GM23248 (cell line): ENCODE measurements at regions not wholly inside any gene's neighbourhood (a gene's known extent, or its start where the extent isn't known, plus 50 kb on each side); places are given as distances from the start of the nearest gene placed in this dataset.

Source experiments
- DNase-seq: peaks from one replicate; pipeline ENCODE4 v3.0.0-alpha.2; 2015
- H2AFZ ChIP-seq: fragments of 200-600 bp; sonication (generic); 2 replicates; pipeline ENCODE4 v1.6.1; 2016; ENCODE audit warnings: antibody characterized with exemption
- H3F3A ChIP-seq: fragments of 200-600 bp; sonication (generic); 2 replicates; pipeline ENCODE4 v1.6.1; 2016; ENCODE audit warnings: mild to moderate bottlenecking, antibody characterized with exemption, mixed run types; ENCODE audit not compliant: insufficient read depth
- H3K27ac ChIP-seq: fragments of 200-600 bp; sonication (generic); 2 replicates; pipeline ENCODE4 v1.5.1; 2016; ENCODE audit warnings: mild to moderate bottlenecking
- H3K27me3 ChIP-seq: fragments of 200-600 bp; sonication (generic); replicated peaks from 2 replicates; pipeline ENCODE4 v1.6.1; 2016; ENCODE audit warnings: mild to moderate bottlenecking; ENCODE audit not compliant: insufficient read depth
- H3K36me3 ChIP-seq: fragments of 200-600 bp; sonication (generic); 2 replicates; pipeline ENCODE4 v1.6.1; 2016; ENCODE audit warnings: low read depth, mild to moderate bottlenecking
- H3K4me1 ChIP-seq: fragments of 200-600 bp; sonication (generic); 2 replicates; pipeline ENCODE4 v1.6.1; 2016; ENCODE audit warnings: mild to moderate bottlenecking; ENCODE audit not compliant: insufficient read depth
- H3K4me2 ChIP-seq: fragments of 200-600 bp; sonication (generic); one replicate; pipeline ENCODE4 v1.6.1; 2016; ENCODE audit warnings: mild to moderate bottlenecking; ENCODE audit not compliant: unreplicated experiment
- H3K4me3 ChIP-seq: fragments of 200-600 bp; sonication (generic); 2 replicates; pipeline ENCODE4 v1.5.1; 2016; ENCODE audit warnings: mild to moderate bottlenecking
- H3K79me2 ChIP-seq: fragments of 200-600 bp; sonication (generic); 2 replicates; pipeline ENCODE4 v1.6.1; 2016; ENCODE audit warnings: mild to moderate bottlenecking; ENCODE audit not compliant: insufficient read depth
- H3K9ac ChIP-seq: fragments of 200-600 bp; sonication (generic); 2 replicates; pipeline ENCODE4 v1.6.1; 2016; ENCODE audit warnings: mild to moderate bottlenecking
- H3K9me2 ChIP-seq: fragments of 200-600 bp; sonication (generic); 2 replicates; pipeline ENCODE4 v1.6.1; 2016; ENCODE audit warnings: mixed run types, mild to moderate bottlenecking, moderate library complexity; ENCODE audit not compliant: insufficient read depth
- H3K9me3 ChIP-seq: fragments of 200-600 bp; sonication (generic); one replicate; pipeline ENCODE4 v1.6.1; 2017; ENCODE audit warnings: low read depth
- H4K20me1 ChIP-seq: fragments of 200-600 bp; sonication (generic); 2 replicates; pipeline ENCODE4 v1.6.0; 2016; ENCODE audit not compliant: insufficient read depth
- EZH2 ChIP-seq: fragments of 200-600 bp; sonication (generic); IDR thresholded peaks from 2 replicates; pipeline ENCODE4 v1.6.1; 2018; ENCODE audit warnings: antibody characterized with exemption, mild to moderate bottlenecking; ENCODE audit not compliant: insufficient read depth, poor library complexity, severe bottlenecking
- EZH2phosphoT487 ChIP-seq: fragments of 200-600 bp; sonication (generic); IDR thresholded peaks from 2 replicates; pipeline ENCODE4 v1.6.1; 2018; ENCODE audit warnings: antibody characterized with exemption, moderate library complexity, mild to moderate bottlenecking, low read depth; ENCODE audit not compliant: insufficient read depth
- WGBS, 2 experiments: methylation state at CpG; one replicate each; pipeline ENCODE4 v1.1.6; 2015 to 2017; ENCODE audit warnings: low lambda C conversion rate in 2 of 2, low coverage in 1 of 2; ENCODE audit errors: missing lambda C conversion rate in 2 of 2; 5-methylcytosine and 5-hydroxymethylcytosine counted together
- in situ Hi-C: fragments of 300-500 bp; cut with MboI; formaldehyde crosslinking; loops from 2 replicates; pipeline ENCODE4 v1.15.0; 2020

GRCh38 chr12:27902651-27903050 lies 69.9 kb downstream of the PTHLH start:
- DNase-seq = no peak
- H3K79me2 ChIP-seq = no peaks in the 10 kb centered on the region
- no peaks in the 10 kb centered on the region for H3K36me3 ChIP-seq
- no peak overlapping the region for H3K4me3 ChIP-seq
- no peaks in the 10 kb centered on the region for H4K20me1 ChIP-seq
- H3K9me3 ChIP-seq = no peaks in the 10 kb centered on the region
- H3F3A ChIP-seq = peaks cover 25% of the 10 kb centered on the region
- no peaks in the 10 kb centered on the region for H3K9me2 ChIP-seq
- no peak overlapping the region for H3K27ac ChIP-seq
- H3K4me1 ChIP-seq = peaks cover 43% of the 10 kb centered on the region
- no peak overlapping the region for H3K9ac ChIP-seq
- TF ChIP-seq EZH2phosphoT487 (no peak), EZH2 (no peak)
- no peak overlapping the region for H3K4me2 ChIP-seq
- in situ Hi-C loops = no loop called here
- H3K27me3 ChIP-seq = no peaks in the 10 kb centered on the region
- H2AFZ ChIP-seq = no peak overlapping the region
- WGBS, 2 experiments = 92% methylated on average over 3 of the region's 3 CpGs

- in situ Hi-C loops = no loop called here
- Histone ChIP-seq H3K4me2 (no peak overlapping the region), H2AFZ (no peak overlapping the region), H3K9me2 (no peaks in the 10 kb centered on the region), H3K4me3 (no peak overlapping the region), H4K20me1 (no peaks in the 10 kb centered on the region), H3K27ac (no peak overlapping the region), H3F3A (peaks cover 19% of the 10 kb centered on the region), H3K9me3 (no peaks in the 10 kb centered on the region), H3K79me2 (no peaks in the 10 kb centered on the region), H3K27me3 (no peaks in the 10 kb centered on the region), H3K9ac (no peak overlapping the region), H3K4me1 (peaks cover 36% of the 10 kb centered on the region), H3K36me3 (no peaks in the 10 kb centered on the region)
- DNase-seq = peak; percentile 63
- TF ChIP-seq EZH2 (no peak), EZH2phosphoT487 (no peak)
- 25 to 31% methylated on average over 3 of the region's 3 CpGs for WGBS, 2 experiments
Observed at GRCh38 chr12:27901959-27902358, 70.6 kb downstream of the PTHLH start.

GRCh38 chr12:27900920-27901879 lies 71.3 kb downstream of the PTHLH start:
- DNase-seq = no peak
- in situ Hi-C loops = no loop called here
- no peaks in the 10 kb centered on the region for H3K27me3 ChIP-seq
- no peaks in the 10 kb centered on the region for H3K9me2 ChIP-seq
- H3K4me3 ChIP-seq = no peak overlapping the region
- peaks cover 29% of the 10 kb centered on the region for H3K4me1 ChIP-seq
- no peak overlapping the region for H3K9ac ChIP-seq
- WGBS, 2 experiments = 78 to 82% methylated on average over 8 of the region's 8 CpGs
- H3K36me3 ChIP-seq = no peaks in the 10 kb centered on the region
- no peak overlapping the region for H3K4me2 ChIP-seq
- H2AFZ ChIP-seq = no peak overlapping the region
- H3K27ac ChIP-seq = no peak overlapping the region
- H3F3A ChIP-seq = peaks cover 16% of the 10 kb centered on the region
- H3K79me2 ChIP-seq = no peaks in the 10 kb centered on the region
- H4K20me1 ChIP-seq = no peaks in the 10 kb centered on the region
- no peak for TF ChIP-seq EZH2
- TF ChIP-seq EZH2phosphoT487 = no peak
- H3K9me3 ChIP-seq = no peaks in the 10 kb centered on the region

- Histone ChIP-seq H3K27ac (peak overlapping the region; percentile 97), H3K4me1 (peaks cover 29% of the 10 kb centered on the region), H4K20me1 (no peaks in the 10 kb centered on the region), H3K4me2 (peak overlapping the region; percentile 54), H3K4me3 (0 out of 2 replicates have a peak overlapping the region, but pooled peaks have one; percentile 11), H3K9me2 (no peaks in the 10 kb centered on the region), H3K79me2 (no peaks in the 10 kb centered on the region), H3F3A (peaks cover 16% of the 10 kb centered on the region), H2AFZ (peak overlapping the region; percentile 51; the same call in 1 of the 2 replicates), H3K27me3 (no peaks in the 10 kb centered on the region), H3K9ac (peak overlapping the region; percentile 77), H3K36me3 (no peaks in the 10 kb centered on the region), H3K9me3 (no peaks in the 10 kb centered on the region)
- DNase-seq = peak; percentile 97
- 9 to 12% methylated on average over 7 of the region's 7 CpGs for WGBS, 2 experiments
- TF ChIP-seq EZH2 (no peak), EZH2phosphoT487 (peak; percentile 71; the same call in 1 of the 2 replicates)
- in situ Hi-C loops = no loop called here
Observed at GRCh38 chr12:27899151-27899661, 73.3 kb downstream of the PTHLH start.
